H1 (cell line): ENCODE measurements at regions not wholly inside any gene's neighbourhood (a gene's known extent, or its start where the extent isn't known, plus 50 kb on each side); places are given as distances from the start of the nearest gene placed in this dataset.

Experiments used
- CHD2 ChIP-seq: IDR thresholded peaks from 2 replicates; pipeline ENCODE4 v1.6.1; 2012; ENCODE audit warnings: low read length, improper control_type of control experiment
- HDAC2 ChIP-seq, 2 experiments: fragments of 300-600 bp in 1 of 2; sonication (generic) in 1 of 2; IDR thresholded peaks; 2 replicates each; pipeline ENCODE4 v1.6.1; 2011 to 2012; ENCODE audit warnings: low read depth in 2 of 2, low read length in 2 of 2, mild to moderate bottlenecking in 2 of 2, moderate library complexity in 2 of 2, borderline replicate concordance in 1 of 2, inconsistent platforms in 1 of 2
- POU5F1 ChIP-seq: IDR thresholded peaks from 2 replicates; pipeline ENCODE4 v1.6.1; 2011; ENCODE audit warnings: low read depth, mild to moderate bottlenecking, low read length, moderate library complexity
- TF ChIP-seq, protein P1 (sequence below): IDR thresholded peaks from 2 replicates; pipeline ENCODE4 v1.6.1; 2012; ENCODE audit warnings: inconsistent platforms

DNA sequence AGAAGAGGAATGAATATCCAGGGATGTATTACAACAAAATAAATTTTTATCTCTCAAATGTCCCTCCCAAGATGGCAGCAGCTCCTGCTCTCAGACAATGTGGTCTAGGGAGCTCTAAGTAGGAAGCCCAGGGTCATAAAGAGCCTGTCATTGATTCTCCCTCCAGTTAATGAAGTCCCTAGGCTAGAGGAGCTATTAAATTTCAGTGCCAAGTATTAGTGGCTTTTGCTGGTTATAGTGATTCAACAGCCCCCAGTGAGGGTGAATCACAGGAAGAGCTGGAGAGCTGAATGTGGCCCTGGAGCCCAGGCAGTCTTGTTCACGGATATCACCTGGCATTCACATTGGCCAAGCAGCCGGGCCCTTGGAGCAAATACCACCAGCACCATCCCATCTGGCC is 109.8 kb upstream of the YPEL5 start (continued):
- TF ChIP-seq, protein P1, sequence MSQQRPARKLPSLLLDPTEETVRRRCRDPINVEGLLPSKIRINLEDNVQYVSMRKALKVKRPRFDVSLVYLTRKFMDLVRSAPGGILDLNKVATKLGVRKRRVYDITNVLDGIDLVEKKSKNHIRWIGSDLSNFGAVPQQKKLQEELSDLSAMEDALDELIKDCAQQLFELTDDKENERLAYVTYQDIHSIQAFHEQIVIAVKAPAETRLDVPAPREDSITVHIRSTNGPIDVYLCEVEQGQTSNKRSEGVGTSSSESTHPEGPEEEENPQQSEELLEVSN, result no peak
- no peak for TF ChIP-seq CHD2
- no peak for TF ChIP-seq POU5F1
- no peak for TF ChIP-seq HDAC2 (IDR thresholded peaks at IDR 0.05; ENCODE audit: borderline replicate concordance in 1 of 2, low read depth in 2 of 2, low read length in 2 of 2)
